RKO (cell line): ENCODE measurements at regions not wholly inside any gene's neighbourhood (a gene's known extent, or its start where the extent isn't known, plus 50 kb on each side); places are given as distances from the start of the nearest gene placed in this dataset.

Experiments used
- DNase-seq: peaks from one replicate; pipeline ENCODE4 v3.0.0-alpha.2; 2016; ENCODE audit warnings: low spot score

DNA sequence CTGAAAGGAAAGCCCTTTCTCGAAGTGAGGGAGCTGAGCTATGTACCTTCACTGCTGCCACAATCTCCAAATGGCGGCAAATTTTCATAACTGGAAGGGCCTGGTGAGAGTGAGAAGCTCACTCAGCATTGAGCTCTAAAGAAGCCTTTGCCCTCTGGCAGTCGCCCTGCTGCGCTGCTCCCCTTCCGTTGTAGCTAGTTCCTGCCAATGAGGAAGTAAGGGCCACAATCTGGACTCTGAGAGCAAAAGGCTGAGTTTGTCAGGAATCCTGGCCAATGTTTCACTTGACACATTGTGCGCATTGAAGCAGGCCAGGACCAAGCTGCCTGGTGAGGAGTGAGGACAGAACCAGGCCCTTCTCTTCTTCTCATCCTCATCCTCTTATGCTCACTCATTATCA lies 579.5 kb downstream of the PDCD6IP start:
- no peak for DNase-seq

GRCh38 chr3:34381243-34381642 lies 582.8 kb downstream of the PDCD6IP start:
- no peak for DNase-seq

DNA sequence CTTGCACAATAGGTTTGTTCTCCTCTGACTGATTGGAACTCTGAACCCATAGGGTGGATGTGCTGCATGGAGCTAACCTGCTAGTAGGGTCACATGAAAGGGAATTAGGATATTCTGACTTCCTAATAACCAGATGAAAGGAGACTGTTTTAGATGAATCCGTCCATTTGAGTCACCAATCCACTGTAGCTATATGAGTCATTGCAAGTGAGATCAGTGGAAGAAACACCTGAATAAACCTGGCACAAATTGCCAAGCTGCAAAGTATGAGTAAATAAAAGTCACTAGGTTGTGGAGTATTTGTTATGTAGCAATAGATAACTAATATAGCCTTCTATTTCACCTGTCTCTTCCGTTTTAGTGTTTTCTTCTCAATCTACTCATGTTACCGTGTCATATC lies 584.4 kb downstream of the PDCD6IP start:
- peak; percentile 17 for DNase-seq

GRCh38 chr3:34386309-34386708 lies 587.9 kb downstream of the PDCD6IP start:
- DNase-seq, result no peak

DNA sequence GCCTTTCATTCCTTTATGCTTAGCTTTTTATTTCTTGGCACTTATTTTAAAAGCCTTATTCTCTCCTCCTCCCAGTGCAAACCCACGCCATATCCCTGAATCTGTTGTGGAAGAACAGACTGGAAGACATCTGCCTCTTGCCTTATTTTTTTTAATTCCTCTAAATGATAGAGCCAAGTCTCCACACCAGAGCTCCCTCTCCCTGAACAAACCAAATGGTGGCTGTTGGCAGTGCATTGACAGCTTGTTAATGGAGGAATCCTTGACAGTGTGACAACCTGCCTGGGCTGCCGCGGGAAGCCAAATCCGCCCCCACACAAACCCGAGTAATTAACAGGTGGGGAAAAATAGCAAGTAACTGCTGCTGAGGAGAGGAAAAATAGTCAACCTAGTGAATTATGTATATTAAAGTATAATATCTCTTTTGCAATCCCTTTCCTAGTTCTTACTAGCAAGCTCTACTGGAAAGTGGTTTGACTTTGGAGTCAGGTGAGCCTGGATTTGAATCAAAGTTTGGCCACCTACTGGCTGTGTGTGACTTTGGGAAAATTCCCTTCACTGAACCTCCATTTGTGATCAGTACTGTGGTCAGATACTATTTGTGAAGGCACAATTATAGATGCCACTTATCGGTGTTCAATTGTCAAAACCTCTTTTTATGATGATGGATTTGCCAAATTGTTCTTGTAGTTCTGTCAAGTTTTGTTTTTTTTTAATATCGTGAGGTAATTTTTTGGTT lies 589.6 kb downstream of the PDCD6IP start:
- DNase-seq, result no peak

DNA sequence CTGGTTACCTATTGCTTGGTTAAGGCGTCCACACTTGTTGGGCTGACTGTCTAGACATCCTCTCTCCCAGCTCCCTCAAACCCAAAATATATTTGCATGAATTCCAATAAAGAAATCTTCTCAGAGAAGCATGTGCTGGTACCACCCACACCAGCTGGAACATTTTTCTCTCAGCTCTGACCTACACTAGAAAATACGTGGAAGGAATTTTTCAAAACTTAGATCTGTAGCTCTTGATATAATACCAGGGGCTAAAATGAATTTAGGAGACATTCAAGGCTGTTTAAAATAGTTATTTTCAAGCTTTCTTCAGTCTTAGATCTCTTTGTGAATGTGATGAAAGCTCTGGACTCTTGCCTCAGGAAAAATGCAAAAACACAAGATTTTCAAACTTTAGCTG lies 590.4 kb downstream of the PDCD6IP start:
- DNase-seq, result no peak

GRCh38 chr3:34394978-34395748 lies 596.7 kb downstream of the PDCD6IP start:
- DNase-seq, result no peak

DNA sequence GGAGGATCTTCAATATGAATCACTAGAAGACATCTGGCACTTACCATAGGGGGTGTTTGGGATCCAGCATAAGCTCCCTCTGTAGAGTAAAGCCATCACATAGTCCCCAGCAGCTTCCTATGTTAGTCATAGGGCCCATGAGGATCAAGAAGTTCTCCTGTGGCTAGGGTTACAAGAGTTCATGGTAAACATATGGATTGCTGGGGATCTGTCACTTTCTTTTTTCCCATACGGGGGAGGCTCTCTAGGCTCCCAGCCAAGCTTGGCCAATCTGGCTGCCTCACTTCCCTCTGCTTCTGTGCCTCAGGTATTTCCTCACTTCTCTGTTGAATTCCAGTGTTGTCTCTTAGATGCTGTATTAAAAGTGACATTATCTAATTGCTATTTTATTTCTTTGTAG lies 597.9 kb downstream of the PDCD6IP start:
- DNase-seq, result no peak

DNA sequence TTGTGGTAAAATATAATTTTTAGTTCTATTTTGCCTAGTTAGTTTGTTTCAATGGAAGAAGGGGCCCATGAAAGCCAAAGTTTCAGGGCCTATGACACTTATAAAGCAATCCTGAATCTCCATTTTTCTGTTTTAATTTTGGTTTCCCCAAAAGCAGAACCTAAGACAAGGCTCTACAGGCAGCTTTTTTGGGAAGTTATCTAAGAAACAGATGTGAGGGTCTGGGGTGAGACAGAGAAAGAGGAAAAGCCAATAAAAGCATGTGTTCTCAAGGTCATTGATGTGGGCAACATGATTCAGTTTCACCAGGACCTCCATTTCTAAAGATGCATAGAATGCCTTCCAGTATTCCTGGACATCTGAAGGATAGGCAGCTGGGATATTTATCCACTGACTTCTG lies 598.5 kb downstream of the PDCD6IP start:
- no peak for DNase-seq

GRCh38 chr3:34399401-34399800 lies 601.0 kb downstream of the PDCD6IP start:
- DNase-seq, result no peak

DNA sequence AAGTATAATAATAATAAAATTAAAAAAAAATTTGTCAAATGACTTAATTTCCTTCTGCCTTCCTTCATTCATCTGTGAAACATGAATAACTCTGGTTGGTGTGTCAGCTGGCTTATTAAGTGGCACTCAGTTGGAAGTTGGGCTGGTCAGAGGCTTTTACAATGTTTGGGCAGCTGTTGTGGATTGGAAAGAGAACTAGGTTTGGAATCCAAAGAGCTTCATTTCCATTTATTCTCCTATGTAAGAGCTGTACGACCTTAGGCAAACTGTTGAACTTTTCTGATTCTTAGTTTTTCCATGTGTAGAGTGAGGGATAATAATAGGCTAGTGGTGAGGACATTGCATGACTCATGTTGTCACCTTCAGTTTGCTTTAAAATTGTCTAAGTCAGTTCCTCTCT lies 606.7 kb downstream of the PDCD6IP start:
- DNase-seq, result no peak

GRCh38 chr3:34407281-34407680 lies 608.9 kb downstream of the PDCD6IP start:
- no peak for DNase-seq

GRCh38 chr3:34408088-34408487 lies 609.7 kb downstream of the PDCD6IP start:
- no peak for DNase-seq

- no peak for DNase-seq
These were observed 613.2 kb downstream of the PDCD6IP start for GRCh38 chr3:34411596-34411995.

DNA sequence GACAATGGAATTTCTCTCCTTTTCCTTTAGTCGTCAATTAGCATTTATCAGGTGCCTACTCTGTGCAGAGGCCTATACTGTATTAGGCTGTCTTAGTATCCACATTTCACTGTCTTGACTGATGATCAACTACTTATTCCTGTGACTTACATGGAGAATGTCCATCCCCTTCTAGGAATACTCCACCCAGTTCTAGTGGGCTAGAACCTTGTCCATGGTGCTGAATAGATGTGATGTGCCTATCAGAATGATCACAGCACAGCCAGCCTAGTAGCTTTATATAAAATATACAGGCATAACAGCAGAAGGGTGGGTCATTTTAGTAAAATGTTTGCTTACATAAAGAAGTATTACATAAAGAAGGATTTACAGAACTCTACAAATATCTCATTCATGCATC lies 621.4 kb downstream of the PDCD6IP start:
- peak; percentile 55 for DNase-seq

DNA sequence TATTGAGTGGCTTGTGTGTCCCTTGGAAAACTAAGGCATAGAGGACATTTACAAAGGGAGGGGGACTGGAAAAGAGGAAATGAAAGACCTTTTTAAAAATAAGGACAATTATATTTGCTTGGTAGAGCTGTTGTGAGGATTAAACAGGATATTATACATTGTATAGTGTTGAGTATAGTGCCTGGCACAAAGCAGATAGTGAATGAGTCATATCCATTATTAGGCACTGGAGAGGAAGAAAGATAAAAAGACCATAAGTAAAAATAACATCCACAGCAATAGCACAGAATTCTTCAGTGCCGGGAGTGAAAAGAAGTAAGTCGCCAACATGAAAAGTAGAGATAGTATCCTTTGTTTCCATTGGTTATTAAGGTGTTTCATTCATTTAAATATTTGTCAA lies 623.3 kb downstream of the PDCD6IP start:
- no peak for DNase-seq

DNA sequence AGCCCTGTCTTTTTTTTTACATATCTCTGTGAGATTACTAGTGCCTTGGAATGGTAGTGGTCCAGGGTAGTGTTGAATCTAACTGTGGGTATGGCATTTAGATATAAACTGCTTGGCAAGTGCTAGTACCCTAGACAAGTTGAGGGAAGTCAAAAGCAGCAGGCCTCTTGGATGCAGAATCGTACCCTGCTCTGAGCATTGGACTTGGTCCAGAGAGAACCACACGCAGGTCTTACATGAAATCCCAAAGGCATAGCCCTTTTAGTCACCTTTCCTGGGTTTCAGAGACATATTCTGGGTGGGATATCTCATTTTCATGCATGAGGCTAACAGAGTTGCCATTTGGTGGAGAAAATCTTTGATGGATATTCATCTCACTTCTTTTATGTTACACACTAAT lies 641.4 kb downstream of the PDCD6IP start:
- no peak for DNase-seq

DNA sequence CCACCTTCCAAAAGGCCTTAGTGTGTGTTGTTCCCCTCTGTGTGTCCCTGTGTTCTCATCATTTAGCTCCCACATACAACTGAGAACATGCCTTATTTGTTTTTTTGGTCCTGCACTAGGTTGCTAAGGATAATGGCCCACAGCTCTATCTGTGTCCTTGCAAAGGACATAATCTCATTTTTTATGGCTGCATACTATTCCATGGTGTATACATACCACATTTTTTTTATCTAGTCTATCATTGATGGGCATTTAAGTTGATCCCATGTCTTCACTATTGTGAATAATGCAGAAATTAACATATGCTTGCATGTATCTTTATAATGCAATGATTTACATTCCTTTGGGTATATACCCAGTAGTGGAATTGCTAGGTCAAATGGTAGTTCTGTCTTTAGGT lies 645.7 kb downstream of the PDCD6IP start:
- DNase-seq, result no peak

GRCh38 chr3:34449305-34449704 lies 650.9 kb downstream of the PDCD6IP start:
- DNase-seq, result no peak

- no peak for DNase-seq
These were observed 665.0 kb downstream of the PDCD6IP start for GRCh38 chr3:34463414-34463813.

DNA sequence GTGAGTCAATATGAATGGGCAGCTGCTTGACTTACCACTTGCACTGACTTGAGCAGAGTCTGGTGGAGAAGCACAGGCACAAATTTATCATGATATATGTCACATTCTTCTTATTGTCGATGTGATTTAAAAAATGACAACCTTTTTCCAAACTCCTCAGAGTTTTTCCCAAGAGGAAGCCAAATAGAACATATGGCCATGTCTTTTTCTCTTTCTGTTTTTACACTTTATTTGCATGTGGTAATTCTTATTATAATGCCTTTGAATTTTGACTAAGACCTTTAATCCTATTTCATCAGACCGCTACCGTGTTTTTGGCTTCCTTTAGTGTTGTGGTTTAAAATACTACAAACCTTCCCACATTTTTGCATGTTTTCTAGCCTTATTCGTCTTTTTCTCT lies 666.2 kb downstream of the PDCD6IP start:
- DNase-seq, result no peak

DNA sequence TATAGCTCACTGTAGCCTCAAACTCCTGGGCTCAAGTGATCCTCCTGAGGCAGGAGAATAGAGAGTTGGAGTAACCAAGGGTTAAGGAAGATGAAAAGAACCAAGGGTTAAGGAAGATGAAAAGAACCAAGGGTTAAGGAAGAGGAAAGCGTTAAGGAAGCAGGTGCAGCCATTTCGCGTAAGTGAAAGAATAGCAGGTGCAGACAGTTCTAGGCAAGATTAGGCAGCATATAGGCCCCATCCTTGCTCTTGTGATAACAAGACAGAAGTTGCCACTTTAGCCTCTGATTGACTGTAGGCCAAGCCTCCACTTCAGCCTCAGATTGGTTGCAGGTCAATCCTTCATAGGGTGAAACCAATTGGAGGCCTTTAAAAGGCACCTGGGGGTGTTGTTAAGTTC lies 677.4 kb downstream of the PDCD6IP start:
- no peak for DNase-seq

DNA sequence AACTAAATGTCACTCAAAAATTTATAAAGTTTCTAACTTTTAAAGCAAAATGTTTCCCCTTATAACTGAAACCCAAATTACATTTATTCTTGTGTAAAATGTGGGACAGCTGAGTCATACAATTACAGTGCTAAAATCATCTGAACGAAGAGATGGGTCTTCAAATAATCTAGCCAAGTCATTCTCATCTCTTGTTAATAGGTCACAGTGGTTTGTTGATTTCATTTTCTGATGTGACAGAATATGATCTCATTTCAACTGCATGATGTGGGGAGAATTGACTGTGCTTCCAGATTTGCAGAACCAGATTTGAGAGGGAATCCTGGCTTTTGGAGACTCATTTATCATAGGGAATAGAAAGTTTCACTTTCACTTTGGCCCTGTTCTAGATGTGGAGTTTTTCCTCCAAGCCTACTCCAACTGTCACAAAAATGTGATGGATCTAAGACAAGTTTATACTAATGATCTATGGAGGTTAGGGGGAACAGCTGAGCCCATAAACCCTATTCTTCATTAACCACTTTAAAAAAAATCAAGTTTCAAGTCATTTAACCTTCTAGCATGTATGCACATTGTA lies 685.0 kb downstream of the PDCD6IP start:
- no peak for DNase-seq
